NCI-H146 (cell line): ENCODE measurements at regions not wholly inside any gene's neighbourhood (a gene's known extent, or its start where the extent isn't known, plus 50 kb on each side); places are given as distances from the start of the nearest gene placed in this dataset.

Source experiments
- DNase-seq: peaks from one replicate; lab custom pipeline; 2025; lab: John Stamatoyannopoulos, UW

DNA sequence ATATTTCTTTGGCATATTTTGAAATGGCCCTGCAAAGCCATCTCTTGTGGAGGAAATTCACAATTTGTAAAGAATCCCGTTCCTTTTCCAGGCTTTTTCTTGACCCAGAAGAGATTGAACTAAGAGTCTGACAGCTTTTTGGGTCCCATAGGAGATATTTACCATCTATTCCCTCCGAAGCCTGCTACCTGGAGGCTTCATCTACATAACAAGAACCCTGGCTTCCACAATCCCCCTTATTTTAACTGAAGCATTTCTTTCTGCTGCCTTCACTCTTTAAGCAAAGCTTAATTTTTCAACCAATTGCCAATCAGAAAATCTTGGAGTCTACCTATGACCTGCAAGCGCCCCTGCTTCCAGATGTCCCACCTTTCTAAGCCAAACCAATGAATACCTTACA, 248.1 kb upstream of the GADL1 start:
- DNase-seq = no peak

- DNase-seq = no peak
These were observed 250.6 kb upstream of the GADL1 start for GRCh38 chr3:31145062-31145461.

- DNase-seq = no peak
These were observed 253.1 kb upstream of the GADL1 start for GRCh38 chr3:31147550-31147949.

DNA sequence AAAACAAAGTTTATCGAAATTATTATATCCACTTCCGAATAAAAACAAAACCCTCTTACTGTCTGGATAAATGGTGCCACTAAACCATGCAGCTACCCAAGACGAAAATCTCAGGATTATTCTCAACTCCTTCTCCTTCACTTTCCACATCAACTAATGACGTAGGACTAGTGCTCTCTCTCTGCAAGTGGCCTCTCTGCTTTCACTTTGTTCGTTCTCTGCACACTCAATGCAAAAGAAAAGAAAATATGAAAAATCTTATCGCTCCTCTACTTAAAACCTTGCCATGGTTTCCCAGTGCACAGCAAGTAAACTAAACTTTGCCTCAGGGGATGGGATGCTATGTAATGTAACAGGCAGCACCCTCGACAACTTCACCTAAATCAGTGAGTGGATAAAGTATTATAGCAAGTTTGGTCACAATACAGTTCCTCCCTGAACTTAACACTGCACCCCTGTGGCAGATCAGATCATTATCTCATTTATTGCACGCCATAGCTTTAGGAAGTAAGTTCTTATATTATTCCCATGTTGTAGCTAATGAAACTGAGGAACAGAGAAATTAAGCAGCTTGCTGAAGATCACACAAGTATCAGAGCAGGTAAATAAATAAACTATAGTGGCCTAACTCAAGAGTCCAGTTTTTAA, 262.7 kb upstream of the GADL1 start:
- DNase-seq = no peak

DNA sequence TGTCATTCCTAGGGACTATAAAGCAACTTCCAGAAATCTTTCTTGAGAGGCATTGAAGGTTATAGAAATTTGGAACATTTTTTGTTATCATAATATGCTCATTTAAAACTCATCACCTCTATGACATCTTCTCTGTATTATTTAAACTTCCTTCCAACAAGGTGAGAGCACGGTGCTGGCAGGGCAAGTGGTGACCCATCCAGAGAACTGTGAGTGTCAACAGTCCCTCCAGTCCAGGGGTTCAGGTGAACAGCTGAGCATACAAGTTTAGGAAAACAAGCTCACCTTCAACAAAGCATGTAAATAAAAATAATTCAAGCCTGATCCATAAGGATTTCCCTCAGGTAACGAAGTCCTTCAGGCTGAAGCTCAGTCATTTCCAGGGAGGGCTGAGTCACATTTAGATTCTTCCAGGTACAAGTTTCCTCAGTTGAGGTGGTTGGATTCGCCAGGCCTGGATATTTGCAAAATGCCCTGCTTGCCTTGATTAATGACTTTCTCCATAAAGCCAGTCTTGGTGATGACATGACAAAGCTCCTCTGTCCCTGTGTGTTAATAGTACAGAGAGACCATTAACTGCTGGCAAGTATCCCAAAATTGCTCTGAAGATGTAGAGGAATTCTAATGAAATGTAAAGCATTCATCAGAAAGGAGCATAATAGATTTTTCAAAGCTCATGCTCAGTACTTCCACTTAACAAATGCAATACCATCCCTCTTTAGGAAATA, 263.6 kb upstream of the GADL1 start:
- DNase-seq = peak; percentile 3

DNA sequence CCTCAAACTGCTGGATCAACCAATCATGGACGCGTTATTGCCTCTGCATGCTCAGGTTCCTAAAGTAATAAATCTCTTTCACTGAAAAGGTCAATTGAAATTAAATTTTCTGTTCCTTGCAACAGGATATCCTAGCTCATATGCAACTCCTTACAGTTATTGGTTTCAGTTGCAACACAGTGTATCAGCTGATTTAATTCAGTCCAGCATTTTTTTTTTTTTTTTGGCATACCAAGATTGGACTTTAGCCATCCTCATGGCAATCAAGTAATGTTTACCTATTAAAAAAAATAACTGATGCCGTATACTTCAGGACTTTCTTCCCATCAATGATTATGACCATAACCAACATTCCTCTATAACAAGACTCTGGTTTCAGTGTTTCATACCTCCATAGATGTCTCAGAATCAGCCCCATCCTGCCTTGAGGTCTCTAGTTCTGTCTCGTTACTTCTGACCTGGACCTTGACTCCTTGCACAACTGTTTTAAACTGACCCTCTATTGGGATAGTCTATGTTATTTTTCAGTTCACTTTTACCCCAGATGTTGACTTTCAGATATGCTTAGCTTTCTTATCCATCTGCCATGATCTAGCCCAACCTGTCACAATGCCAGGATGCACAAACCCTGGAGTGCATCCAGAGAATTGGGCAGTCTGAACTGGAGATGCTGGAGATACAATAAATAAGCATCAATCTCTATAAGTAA, 265.0 kb upstream of the GADL1 start:
- DNase-seq = no peak

DNA sequence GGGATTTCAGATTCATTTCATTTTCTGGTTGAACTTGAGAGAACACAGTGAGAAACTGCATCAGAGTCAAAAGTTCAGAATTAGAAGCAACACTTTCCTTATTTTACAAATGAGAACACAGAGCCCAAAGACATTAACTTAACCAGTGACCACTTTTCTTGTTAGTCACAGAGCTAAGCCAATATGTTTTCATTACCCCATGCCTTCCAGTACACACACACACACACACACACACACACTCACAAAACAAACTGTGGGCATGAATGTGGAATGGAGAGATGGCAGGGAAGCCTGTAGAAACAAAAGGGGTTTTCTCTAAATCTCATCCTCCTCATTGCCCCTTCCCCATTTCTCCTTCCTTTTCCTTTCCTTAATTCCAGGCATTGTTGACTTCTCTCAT, 267.4 kb upstream of the GADL1 start:
- DNase-seq = no peak

GRCh38 chr3:31164381-31164780, 269.9 kb upstream of the GADL1 start:
- DNase-seq = no peak

- DNase-seq = peak; percentile 8
These were observed 271.0 kb upstream of the GADL1 start for GRCh38 chr3:31165399-31165860.

GRCh38 chr3:31166249-31166885, 271.9 kb upstream of the GADL1 start:
- DNase-seq = no peak

DNA sequence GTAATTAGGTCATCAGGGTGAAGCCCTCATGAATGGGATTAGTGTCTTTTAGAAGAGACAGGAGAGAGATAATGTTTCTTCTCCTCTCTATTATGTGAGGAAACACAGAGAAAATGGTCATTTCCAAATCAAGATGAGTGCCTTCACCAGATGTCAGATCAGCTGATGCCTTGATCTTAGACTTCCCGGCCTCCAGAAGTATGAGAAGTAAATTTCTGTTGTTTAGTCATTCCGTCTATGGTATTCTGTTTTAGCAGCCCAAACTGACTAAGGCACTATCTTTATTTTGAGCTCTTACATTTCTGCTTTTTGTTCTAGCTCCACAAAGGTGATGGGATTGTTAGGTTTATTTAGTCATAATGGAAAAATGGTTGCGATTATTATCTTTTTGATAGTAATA, 273.2 kb upstream of the GADL1 start:
- no peak for DNase-seq

DNA sequence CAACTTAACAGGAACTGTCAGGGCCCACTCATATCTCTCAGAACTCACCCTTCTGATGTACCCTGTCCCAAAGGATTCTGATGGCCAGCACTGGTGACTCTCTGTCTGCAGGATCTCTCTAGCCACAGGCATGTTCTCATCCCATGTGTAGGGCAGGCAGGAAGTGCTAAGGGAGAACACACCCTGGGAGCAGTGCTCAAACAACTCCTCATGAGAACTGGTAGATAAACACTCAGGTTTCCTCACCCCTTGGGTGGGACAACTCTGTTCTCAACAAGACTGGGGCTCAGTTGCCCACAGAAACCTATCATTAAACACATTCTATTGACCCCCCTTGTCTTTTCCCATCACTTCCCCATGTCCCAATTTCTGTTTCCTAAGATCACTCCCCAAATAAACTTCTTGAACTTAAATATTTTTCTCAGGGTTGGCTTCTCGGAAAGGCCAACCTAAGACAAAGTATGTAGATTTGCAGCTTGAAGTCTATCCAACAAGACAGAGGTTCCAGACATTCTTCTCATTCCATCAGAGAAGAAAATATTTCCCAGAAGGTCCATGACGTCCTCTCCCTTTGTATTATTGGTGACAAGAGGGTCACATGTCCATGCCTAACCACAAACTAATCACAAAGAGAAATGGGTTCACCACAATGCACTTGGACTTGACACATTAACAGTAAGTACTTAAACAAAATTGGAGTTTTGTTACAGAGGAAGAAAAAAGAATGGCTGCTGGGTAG, 276.6 kb upstream of the GADL1 start:
- DNase-seq = no peak

DNA sequence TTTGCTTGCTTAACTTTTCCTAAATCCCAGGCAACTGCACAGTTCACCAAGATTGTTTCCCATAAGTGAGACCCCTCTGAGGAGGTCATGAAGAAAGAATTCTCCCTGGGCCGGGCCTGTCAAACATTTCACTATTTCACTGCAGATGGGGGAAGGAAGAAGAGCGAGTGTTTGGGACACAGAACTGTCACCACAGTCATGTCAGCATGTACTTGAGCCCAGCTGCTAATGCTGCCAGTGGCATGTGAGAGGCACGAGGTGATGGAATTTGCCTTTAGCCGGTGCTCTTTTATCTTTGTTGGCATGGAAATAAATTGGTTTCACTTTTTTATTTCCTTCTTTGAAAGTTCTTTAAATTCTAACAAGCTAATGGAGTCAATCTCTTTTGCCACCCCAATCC, 277.9 kb upstream of the GADL1 start:
- no peak for DNase-seq

GRCh38 chr3:31173118-31173718, 278.8 kb upstream of the GADL1 start:
- DNase-seq = no peak

GRCh38 chr3:31174079-31174478, 279.6 kb upstream of the GADL1 start:
- no peak for DNase-seq

GRCh38 chr3:31176045-31176444, 281.6 kb upstream of the GADL1 start:
- no peak for DNase-seq

DNA sequence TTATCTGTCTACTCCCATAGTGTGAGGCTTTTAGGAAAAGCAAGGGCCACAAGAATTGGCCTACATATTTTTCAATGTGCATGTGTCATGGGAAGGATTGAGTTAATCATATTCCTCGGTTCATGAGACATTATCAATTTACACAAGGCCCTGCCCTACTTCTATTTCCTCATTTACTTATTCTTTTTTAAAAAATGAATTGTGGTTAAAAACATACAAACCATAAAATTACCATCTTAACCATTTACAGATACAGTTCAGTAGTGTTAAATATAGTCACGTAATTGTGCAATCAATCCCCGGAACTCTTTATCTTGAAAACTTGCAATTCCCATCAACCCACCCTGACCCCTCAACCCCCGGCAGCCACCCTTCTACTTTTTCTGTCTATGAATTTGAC, 284.0 kb upstream of the GADL1 start:
- DNase-seq = no peak

- DNase-seq = no peak
These were observed 285.3 kb upstream of the GADL1 start for GRCh38 chr3:31179768-31180167.

DNA sequence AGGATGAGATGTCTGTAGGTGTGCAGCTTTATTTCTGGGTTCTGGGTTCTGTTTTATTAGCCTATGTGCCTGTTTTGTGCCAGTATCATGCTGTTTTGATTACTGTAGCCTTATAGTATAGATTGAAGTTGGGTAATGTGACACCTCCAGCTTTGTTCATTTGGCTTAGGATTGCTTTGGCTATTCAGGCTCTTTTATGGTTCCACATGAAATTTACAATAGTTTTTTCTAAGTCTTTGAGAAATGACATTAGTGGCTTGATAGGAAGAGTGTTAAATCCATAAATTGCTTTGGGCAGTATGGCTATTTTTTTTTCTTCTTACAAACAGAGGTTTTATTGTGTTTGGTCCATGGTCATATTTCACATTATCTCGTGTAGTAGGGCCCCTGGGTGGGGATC, 285.8 kb upstream of the GADL1 start:
- DNase-seq = no peak

GRCh38 chr3:31181661-31182060, 287.2 kb upstream of the GADL1 start:
- DNase-seq = no peak

DNA sequence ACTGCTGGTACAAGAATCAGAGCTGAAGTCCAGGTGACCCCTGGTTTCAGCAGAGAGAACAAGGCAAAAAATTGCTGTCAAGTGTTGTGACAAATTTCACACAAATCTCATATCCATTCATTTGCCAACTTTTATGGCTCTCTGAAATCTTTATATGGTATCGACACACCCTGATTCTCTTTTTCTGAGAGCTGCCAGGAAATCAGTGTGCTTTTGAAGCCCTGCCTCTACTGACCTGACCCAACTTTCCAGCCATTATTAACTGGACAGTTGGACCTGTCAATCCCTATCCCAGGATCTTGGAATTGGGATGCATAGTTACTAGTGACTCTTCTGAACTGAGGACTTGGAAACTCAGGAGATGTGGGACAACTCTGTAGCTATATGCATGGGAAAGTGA, 288.2 kb upstream of the GADL1 start:
- DNase-seq = no peak
